Upper lobe of left lung (tissue), 6 donors: ENCODE measurements at regions not wholly inside any gene's neighbourhood (a gene's known extent, or its start where the extent isn't known, plus 50 kb on each side); places are given as distances from the start of the nearest gene placed in this dataset.

Experiments
- ATAC-seq, 2 donors: fragments of 200-7000 bp; cut with Tn5 transposase; one replicate each; pipeline ENCODE4 v1.9.1; 2022; ENCODE audit warnings: mild to moderate bottlenecking in 2 of 2, moderate library complexity in 2 of 2; ENCODE audit not compliant: low FRiP score in 2 of 2
- DNase-seq, 2 donors: peaks; one replicate each; pipeline ENCODE4 v3.0.0-alpha.2; 2019 to 2020
- H3K27ac ChIP-seq, 4 donors: fragments of 200-600 bp; sonication (generic); one replicate each; pipeline ENCODE4 v1.5.1; 2016 to 2019
- H3K27me3 ChIP-seq, 4 donors: fragments of 200-600 bp; sonication (generic); one replicate each; pipeline ENCODE4 v1.5.1; 2017 to 2019
- H3K36me3 ChIP-seq, 4 donors: fragments of 200-600 bp; sonication (generic); one replicate each; pipeline ENCODE4 v1.5.1; 2016 to 2019
- H3K4me1 ChIP-seq, 4 donors: fragments of 200-600 bp; sonication (generic); one replicate each; pipeline ENCODE4 v1.5.1; 2018 to 2019
- H3K4me3 ChIP-seq, 4 donors: fragments of 200-600 bp; sonication (generic); one replicate each; pipeline ENCODE4 v1.5.1; 2017 to 2019; ENCODE audit warnings: mild to moderate bottlenecking in 2 of 4, moderate library complexity in 1 of 4
- H3K9me3 ChIP-seq, 4 donors: fragments of 200-600 bp; sonication (generic); one replicate each; pipeline ENCODE4 v1.5.1; 2018 to 2019
- CTCF ChIP-seq, 6 experiments: fragments of 450-650 bp in 4 of 6; fragments of 200-600 bp in 2 of 6; sonication (generic) in 2 of 6; IDR thresholded peaks; one replicate each; pipeline ENCODE4 v1.5.1; 2016 to 2019; ENCODE audit warnings: antibody characterized with exemption in 6 of 6
- EP300 ChIP-seq, 4 donors: sonication (generic); formaldehyde crosslinking; IDR thresholded peaks; one replicate each; pipeline ENCODE4 v1.5.1; 2017; ENCODE audit warnings: antibody characterized with exemption in 4 of 4, control low read depth in 2 of 4
- POLR2A ChIP-seq, 4 donors: fragments of 450-650 bp; IDR thresholded peaks; one replicate each; pipeline ENCODE4 v1.5.1; 2016 to 2017; ENCODE audit warnings: antibody characterized with exemption in 4 of 4, mild to moderate bottlenecking in 2 of 4
- POLR2AphosphoS5 ChIP-seq, 2 donors: sonication (generic); formaldehyde crosslinking; IDR thresholded peaks; one replicate each; pipeline ENCODE4 v1.5.1; 2017; ENCODE audit warnings: antibody characterized with exemption in 2 of 2
- WGBS, 2 donors: methylation state at CpG; one replicate each; pipeline ENCODE4 v1.1.5; 2017 to 2018; 5-methylcytosine and 5-hydroxymethylcytosine counted together
- donor health status: DM: no; HTN: no; CAD: no; lungs with moderate emphysema.
- donor health status: DM: no; HTN: yes; CAD: no; lungs with severe emphysema.

- WGBS, 2 donors, result 38 to 42% methylated on average over 23 to 29 of the region's 29 CpGs
- H3K27me3 ChIP-seq, result no peaks in the 10 kb centered on the region
- no peaks in the 10 kb centered on the region for H3K4me1 ChIP-seq
- DNase-seq, result peak in 1 of 2 donors; percentile 74
- H3K9me3 ChIP-seq, result no peaks in the 10 kb centered on the region
- H3K27ac ChIP-seq, result no peak overlapping the region
- no peaks in the 10 kb centered on the region for H3K36me3 ChIP-seq
- no peak for TF ChIP-seq CTCF (IDR thresholded peaks at IDR 0.05)
- no peak for TF ChIP-seq POLR2AphosphoS5 (IDR thresholded peaks at IDR 0.05)
- TF ChIP-seq POLR2A (IDR thresholded peaks at IDR 0.05), result no peak
- TF ChIP-seq EP300 (IDR thresholded peaks at IDR 0.05), result no peak
- no peak overlapping the region for H3K4me3 ChIP-seq
- no peak for ATAC-seq
Measured at GRCh38 chr1:3954170-3955169, 54.4 kb upstream of the C1orf174 start.

- no peak overlapping the region for H3K27ac ChIP-seq
- no peaks in the 10 kb centered on the region for H3K27me3 ChIP-seq
- WGBS, 2 donors, result 68 to 81% methylated on average over 18 of the region's 18 CpGs
- DNase-seq (peak in 1 of 2 donors; percentile 52), ATAC-seq (no peak)
- no peaks in the 10 kb centered on the region for H3K36me3 ChIP-seq
- H3K4me1 ChIP-seq, result no peaks in the 10 kb centered on the region
- no peak overlapping the region for H3K4me3 ChIP-seq
- no peaks in the 10 kb centered on the region for H3K9me3 ChIP-seq
- TF ChIP-seq CTCF (IDR thresholded peaks at IDR 0.05), result no peak
- no peak for TF ChIP-seq POLR2AphosphoS5 (IDR thresholded peaks at IDR 0.05)
- TF ChIP-seq EP300 (IDR thresholded peaks at IDR 0.05), result no peak
- TF ChIP-seq POLR2A (IDR thresholded peaks at IDR 0.05), result no peak
Measured at GRCh38 chr1:3955196-3955772, 55.2 kb upstream of the C1orf174 start.

- H3K27me3 ChIP-seq, result no peaks in the 10 kb centered on the region
- H3K4me1 ChIP-seq, result no peaks in the 10 kb centered on the region
- DNase-seq, result no peak
- no peak overlapping the region for H3K4me3 ChIP-seq
- no peaks in the 10 kb centered on the region for H3K9me3 ChIP-seq
- WGBS, 2 donors, result 66 to 67% methylated on average over 14 of the region's 14 CpGs
- TF ChIP-seq POLR2A (IDR thresholded peaks at IDR 0.05) (no peak), EP300 (IDR thresholded peaks at IDR 0.05) (no peak), CTCF (IDR thresholded peaks at IDR 0.05) (no peak), POLR2AphosphoS5 (IDR thresholded peaks at IDR 0.05) (no peak)
- ATAC-seq, result no peak
- no peak overlapping the region for H3K27ac ChIP-seq
- no peaks in the 10 kb centered on the region for H3K36me3 ChIP-seq
Measured at GRCh38 chr1:3956527-3957170, 56.6 kb upstream of the C1orf174 start.

GRCh38 chr1:3959361-3959760 lies 59.3 kb upstream of the C1orf174 start:
- Histone ChIP-seq H3K4me3 (no peak overlapping the region), H3K36me3 (no peaks in the 10 kb centered on the region), H3K9me3 (no peaks in the 10 kb centered on the region), H3K27me3 (no peaks in the 10 kb centered on the region), H3K4me1 (no peaks in the 10 kb centered on the region), H3K27ac (no peak overlapping the region)
- TF ChIP-seq POLR2A (IDR thresholded peaks at IDR 0.05) (no peak), CTCF (IDR thresholded peaks at IDR 0.05) (no peak), POLR2AphosphoS5 (IDR thresholded peaks at IDR 0.05) (no peak), EP300 (IDR thresholded peaks at IDR 0.05) (no peak)
- DNase-seq (no peak), ATAC-seq (no peak)
- 76% methylated on average over 9 to 12 of the region's 12 CpGs for WGBS, 2 donors
